ENCODE measurements at regions not wholly inside any gene's neighbourhood (a gene's known extent, or its start where the extent isn't known, plus 50 kb on each side); places are given as distances from the start of the nearest gene placed in this dataset.

GRCh38 chr3:141682007-141682406 is 56.1 kb upstream of the RNF7 start:
- TF ChIP-seq ZBTB49 (CRISPR knock-in tag; IDR thresholded peaks at IDR 0.05; ENCODE audit: borderline replicate concordance) (no peak), GATA2 (CRISPR knock-in tag; IDR thresholded peaks at IDR 0.05) (no peak), PML (IDR thresholded peaks at IDR 0.05; ENCODE audit: low read length) (no peak), L3MBTL2 (IDR thresholded peaks at IDR 0.05) (no peak), ELF1 (tag; IDR thresholded peaks at IDR 0.05) (no peak)
